WERI-Rb-1 (cell line): ENCODE measurements at regions not wholly inside any gene's neighbourhood (a gene's known extent, or its start where the extent isn't known, plus 50 kb on each side); places are given as distances from the start of the nearest gene placed in this dataset.

Experiments used
- DNase-seq: peaks from one replicate; pipeline ENCODE4 v3.0.0-alpha.2; 2020
- H3K27ac ChIP-seq: fragments of 250-450 bp; sonication (Bioruptor Pico); 2 replicates; pipeline ENCODE4 v1.5.1; 2020; ENCODE audit warnings: mild to moderate bottlenecking, moderate library complexity
- H3K27me3 ChIP-seq: fragments of 250-450 bp; sonication (Bioruptor Pico); 2 replicates; pipeline ENCODE4 v1.5.1; 2021; ENCODE audit warnings: mild to moderate bottlenecking, low read depth, moderate library complexity; ENCODE audit not compliant: insufficient read depth, severe bottlenecking
- H3K36me3 ChIP-seq: fragments of 250-450 bp; sonication (Bioruptor Pico); 2 replicates; pipeline ENCODE4 v1.5.1; 2020; ENCODE audit warnings: mild to moderate bottlenecking, moderate library complexity
- H3K4me3 ChIP-seq: 2 replicates; pipeline ENCODE4 v1.5.1; 2011; ENCODE audit warnings: low read depth, mild to moderate bottlenecking, control low read depth, low read length
- H3K9me3 ChIP-seq: fragments of 250-450 bp; sonication (Bioruptor Pico); 2 replicates; pipeline ENCODE4 v1.5.1; 2021; ENCODE audit warnings: mild to moderate bottlenecking, moderate library complexity; ENCODE audit not compliant: severe bottlenecking
- TF ChIP-seq, protein P1 (sequence below): IDR thresholded peaks from 2 replicates; pipeline ENCODE4 v1.5.1; 2011; ENCODE audit warnings: low read depth, mild to moderate bottlenecking, control low read depth, inconsistent platforms, low read length

DNA sequence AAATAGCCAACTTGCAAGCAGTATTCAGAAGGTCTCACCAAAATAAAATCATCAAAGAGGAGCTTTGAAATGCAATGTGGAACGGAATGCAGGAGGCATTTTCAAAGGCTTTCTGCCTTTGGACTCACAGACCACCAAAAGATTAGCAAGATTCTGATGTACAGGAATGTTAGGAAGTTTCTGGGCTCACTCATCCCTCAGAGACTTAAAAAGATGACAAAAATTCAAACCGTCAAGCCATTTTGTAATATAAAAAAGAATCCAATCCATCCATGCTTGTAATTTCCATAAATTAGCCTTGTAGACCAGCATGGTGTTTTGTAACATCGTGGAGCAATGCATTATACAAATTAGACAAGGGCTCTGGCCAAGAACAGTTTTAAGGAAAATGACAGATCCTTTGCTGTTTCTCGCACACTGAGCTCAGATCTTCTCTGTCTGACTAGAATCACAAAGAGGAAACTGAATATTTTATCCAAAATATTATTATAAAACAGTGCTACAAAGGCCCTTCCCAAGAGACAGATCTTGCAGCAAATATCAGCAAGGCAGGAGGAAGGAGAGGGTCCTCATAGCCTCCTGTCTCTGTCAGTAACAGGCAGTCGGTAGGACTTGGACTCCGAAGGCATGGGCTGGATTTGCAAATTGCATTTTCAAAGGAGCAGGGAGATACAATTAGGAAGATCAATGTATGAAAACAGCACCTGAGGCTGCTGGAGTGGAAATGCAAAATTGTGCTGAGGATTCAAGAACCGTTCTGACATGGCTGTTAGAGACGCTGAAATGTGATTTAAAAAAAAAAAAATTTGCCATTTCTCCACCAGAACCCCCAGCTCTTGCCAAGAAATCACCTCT is 57.4 kb upstream of the NRP1 start:
- no peak for DNase-seq
- Histone ChIP-seq H3K36me3 (no peaks in the 10 kb centered on the region), H3K27me3 (no peaks in the 10 kb centered on the region), H3K4me3 (no peak overlapping the region), H3K9me3 (no peaks in the 10 kb centered on the region), H3K27ac (no peak overlapping the region)
- TF ChIP-seq, protein P1, sequence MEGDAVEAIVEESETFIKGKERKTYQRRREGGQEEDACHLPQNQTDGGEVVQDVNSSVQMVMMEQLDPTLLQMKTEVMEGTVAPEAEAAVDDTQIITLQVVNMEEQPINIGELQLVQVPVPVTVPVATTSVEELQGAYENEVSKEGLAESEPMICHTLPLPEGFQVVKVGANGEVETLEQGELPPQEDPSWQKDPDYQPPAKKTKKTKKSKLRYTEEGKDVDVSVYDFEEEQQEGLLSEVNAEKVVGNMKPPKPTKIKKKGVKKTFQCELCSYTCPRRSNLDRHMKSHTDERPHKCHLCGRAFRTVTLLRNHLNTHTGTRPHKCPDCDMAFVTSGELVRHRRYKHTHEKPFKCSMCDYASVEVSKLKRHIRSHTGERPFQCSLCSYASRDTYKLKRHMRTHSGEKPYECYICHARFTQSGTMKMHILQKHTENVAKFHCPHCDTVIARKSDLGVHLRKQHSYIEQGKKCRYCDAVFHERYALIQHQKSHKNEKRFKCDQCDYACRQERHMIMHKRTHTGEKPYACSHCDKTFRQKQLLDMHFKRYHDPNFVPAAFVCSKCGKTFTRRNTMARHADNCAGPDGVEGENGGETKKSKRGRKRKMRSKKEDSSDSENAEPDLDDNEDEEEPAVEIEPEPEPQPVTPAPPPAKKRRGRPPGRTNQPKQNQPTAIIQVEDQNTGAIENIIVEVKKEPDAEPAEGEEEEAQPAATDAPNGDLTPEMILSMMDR = no peak

DNA sequence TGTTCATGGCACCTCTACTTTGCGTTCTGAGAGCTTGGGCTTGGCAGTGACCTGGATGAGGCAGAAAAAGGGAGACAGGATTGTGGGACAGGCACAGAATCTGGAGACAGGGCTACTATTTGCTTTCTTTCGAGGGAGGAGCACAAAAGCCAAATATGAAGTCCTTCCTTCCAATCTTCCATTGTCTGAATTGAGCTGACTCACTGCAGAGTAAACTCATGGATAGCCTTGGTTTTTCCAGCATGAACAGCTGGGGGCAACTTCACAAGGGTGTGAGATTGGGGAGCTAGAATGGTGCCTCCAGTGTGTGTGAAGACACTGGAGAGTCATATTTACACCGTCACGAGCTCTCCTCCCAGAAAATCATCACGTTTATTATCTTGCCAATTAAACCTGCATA is 55.6 kb upstream of the NRP1 start:
- no peak for DNase-seq
- TF ChIP-seq, protein P1 = no peak
- no peaks in the 10 kb centered on the region for H3K27me3 ChIP-seq
- no peaks in the 10 kb centered on the region for H3K36me3 ChIP-seq
- no peak overlapping the region for H3K27ac ChIP-seq
- no peak overlapping the region for H3K4me3 ChIP-seq
- no peaks in the 10 kb centered on the region for H3K9me3 ChIP-seq

- no peak for DNase-seq
- TF ChIP-seq, protein P1 = no peak
- no peaks in the 10 kb centered on the region for H3K36me3 ChIP-seq
- no peak overlapping the region for H3K4me3 ChIP-seq
- H3K9me3 ChIP-seq = no peaks in the 10 kb centered on the region
- H3K27me3 ChIP-seq = no peaks in the 10 kb centered on the region
- no peak overlapping the region for H3K27ac ChIP-seq
Observed at GRCh38 chr10:33388785-33389184, 54.3 kb upstream of the NRP1 start.

DNA sequence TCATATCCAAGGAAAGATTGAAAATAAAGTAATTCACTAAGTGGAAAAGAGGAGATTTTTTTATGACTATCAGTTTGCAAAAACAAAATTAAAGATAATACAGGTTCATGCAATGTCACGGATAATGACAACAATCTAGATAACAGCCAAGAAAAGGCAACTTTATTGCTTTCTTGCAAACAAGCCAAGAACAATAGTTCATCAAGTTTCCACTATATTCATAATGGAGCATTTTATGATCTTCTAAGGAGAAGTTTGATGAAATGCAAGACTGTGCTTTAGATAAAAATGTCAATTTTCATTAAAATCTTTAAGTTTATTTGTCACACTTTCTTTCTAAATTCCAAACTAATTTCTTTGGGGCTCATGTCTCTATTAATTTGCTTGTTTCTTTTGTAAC is 53.9 kb upstream of the NRP1 start:
- Histone ChIP-seq H3K9me3 (no peaks in the 10 kb centered on the region), H3K4me3 (no peak overlapping the region), H3K27ac (no peak overlapping the region), H3K27me3 (no peaks in the 10 kb centered on the region), H3K36me3 (no peaks in the 10 kb centered on the region)
- TF ChIP-seq, protein P1 = no peak
- no peak for DNase-seq

- Histone ChIP-seq H3K36me3 (no peaks in the 10 kb centered on the region), H3K27ac (no peak overlapping the region), H3K9me3 (no peaks in the 10 kb centered on the region), H3K4me3 (no peak overlapping the region), H3K27me3 (no peaks in the 10 kb centered on the region)
- TF ChIP-seq, protein P1 = no peak
- no peak for DNase-seq
Observed at GRCh38 chr10:33387720-33388119, 53.3 kb upstream of the NRP1 start.

DNA sequence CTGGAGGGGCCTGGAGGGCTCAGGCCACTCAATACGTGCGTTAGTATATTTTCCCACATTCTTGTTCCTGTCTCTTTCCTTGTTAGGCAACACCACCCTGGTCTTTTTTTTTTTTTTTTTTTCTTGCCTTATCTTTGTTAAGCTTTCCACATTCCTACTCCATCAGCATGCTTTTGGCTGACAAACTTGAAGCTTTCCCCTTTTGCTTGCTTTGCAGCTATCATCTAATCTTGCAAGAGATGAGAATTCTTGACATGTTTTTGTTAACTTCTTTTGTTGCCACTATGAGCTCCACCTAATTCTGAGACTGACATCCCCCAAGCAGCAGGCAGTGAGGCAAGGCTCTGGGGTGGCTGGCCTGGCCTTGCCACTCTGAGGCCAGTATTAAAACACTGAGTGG is 52.5 kb upstream of the NRP1 start:
- TF ChIP-seq, protein P1 = no peak
- no peaks in the 10 kb centered on the region for H3K9me3 ChIP-seq

More for the DNA sequence above, 52.5 kb upstream of the NRP1 start:
- Histone ChIP-seq H3K4me3 (no peak overlapping the region), H3K27me3 (no peaks in the 10 kb centered on the region), H3K27ac (no peak overlapping the region), H3K36me3 (no peaks in the 10 kb centered on the region)
- no peak for DNase-seq
